ENCODE measurements at regions not wholly inside any gene's neighbourhood (a gene's known extent, or its start where the extent isn't known, plus 50 kb on each side); places are given as distances from the start of the nearest gene placed in this dataset.

GRCh38 chr2:107592280-107592624 lies 234.4 kb upstream of the RGPD4 start:
- DNase-seq (ENCODE audit: low spot score) = no peak
- no peak overlapping the region for H2AFZ ChIP-seq

DNA sequence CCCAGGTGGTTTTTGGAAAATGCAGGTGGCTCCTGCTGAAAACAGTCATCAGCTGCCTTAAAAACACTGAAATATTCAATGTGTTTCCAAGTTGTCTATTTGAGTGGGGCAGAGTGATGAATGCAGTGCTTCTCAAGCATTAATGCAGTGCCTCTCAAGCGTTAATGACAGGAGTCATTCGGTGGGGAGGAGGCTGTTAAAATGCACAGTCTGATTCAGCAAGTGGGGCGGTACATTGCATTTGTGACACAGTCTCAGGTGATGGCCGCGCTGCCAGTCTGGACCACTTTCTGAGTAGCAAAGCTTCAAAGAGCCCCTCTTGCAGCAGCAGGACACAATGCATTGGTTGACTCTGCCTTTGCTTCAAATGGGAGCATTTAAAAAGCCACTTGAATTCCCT lies 231.4 kb upstream of the RGPD4 start:
- H3K4me3 ChIP-seq = no peak overlapping the region
- no peak overlapping the region for H3K4me2 ChIP-seq
- TF ChIP-seq EZH2 (IDR thresholded peaks at IDR 0.05; ENCODE audit: borderline replicate concordance) (no peak), CTCF (IDR thresholded peaks at IDR 0.05; ENCODE audit: poor library complexity) (no peak), EZH2phosphoT487 (IDR thresholded peaks at IDR 0.05; ENCODE audit: low read depth, severe bottlenecking, unreplicated experiment) (no peak)

More at GRCh38 chr2:107592280-107592624, 234.4 kb upstream of the RGPD4 start:
- WGBS (ENCODE audit: low lambda C conversion rate, missing lambda C conversion rate) = 64% methylated on average over 4 of the region's 4 CpGs
- Histone ChIP-seq H3K4me3 (no peak overlapping the region), H3K36me3 (replicated peaks; ENCODE audit: insufficient read depth, low read depth) (no peaks in the 10 kb centered on the region), H3K27ac (no peak overlapping the region), H4K20me1 (ENCODE audit: insufficient read depth, poor library complexity, severe bottlenecking) (no peaks in the 10 kb centered on the region), H3K4me1 (ENCODE audit: insufficient read depth) (no peaks in the 10 kb centered on the region), H3K9me2 (replicated peaks; ENCODE audit: insufficient read depth) (no peaks in the 10 kb centered on the region), H3K9me3 (ENCODE audit: low read depth) (no peaks in the 10 kb centered on the region), H3K4me2 (no peak overlapping the region), H3K27me3 (no peaks in the 10 kb centered on the region), H3K79me2 (no peaks in the 10 kb centered on the region)
- TF ChIP-seq CTCF (IDR thresholded peaks at IDR 0.05; ENCODE audit: poor library complexity) (no peak), EZH2phosphoT487 (IDR thresholded peaks at IDR 0.05; ENCODE audit: low read depth, severe bottlenecking, unreplicated experiment) (no peak), EZH2 (IDR thresholded peaks at IDR 0.05; ENCODE audit: borderline replicate concordance) (no peak)

DNA sequence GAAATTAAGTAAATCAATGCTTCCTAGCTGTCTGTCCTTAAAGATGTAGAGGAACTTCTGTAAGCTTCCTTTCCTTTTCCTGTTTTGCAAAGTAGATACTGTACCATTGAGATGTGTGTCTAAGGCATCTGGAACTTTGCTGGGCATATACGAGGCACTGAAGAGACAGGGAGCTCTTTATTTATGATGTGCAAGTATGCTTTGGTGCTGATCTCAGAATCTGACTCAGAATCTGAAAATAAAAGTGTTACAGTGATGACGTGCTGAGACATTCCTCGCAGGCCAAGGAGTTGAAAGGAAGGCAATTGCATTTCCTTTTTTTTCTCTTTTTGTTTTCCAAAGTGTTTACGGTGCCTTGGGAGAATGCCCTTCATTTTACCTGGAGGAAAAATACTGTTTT lies 230.9 kb upstream of the RGPD4 start:
- TF ChIP-seq EZH2phosphoT487 (IDR thresholded peaks at IDR 0.05; ENCODE audit: low read depth, severe bottlenecking, unreplicated experiment) (no peak), EZH2 (IDR thresholded peaks at IDR 0.05; ENCODE audit: borderline replicate concordance) (no peak), CTCF (IDR thresholded peaks at IDR 0.05; ENCODE audit: poor library complexity) (no peak)
- H3K27ac ChIP-seq = no peak overlapping the region
- no peak for DNase-seq (ENCODE audit: low spot score)
- no peaks in the 10 kb centered on the region for H3K79me2 ChIP-seq
- no peaks in the 10 kb centered on the region for H3K9me3 ChIP-seq (ENCODE audit: low read depth)
- H3K4me1 ChIP-seq (ENCODE audit: insufficient read depth) = no peaks in the 10 kb centered on the region
- H3K36me3 ChIP-seq (replicated peaks; ENCODE audit: insufficient read depth, low read depth) = no peaks in the 10 kb centered on the region
- WGBS (ENCODE audit: low lambda C conversion rate, missing lambda C conversion rate) = 50% methylated on average over 4 of the region's 4 CpGs
- no peak overlapping the region for H3K4me3 ChIP-seq
- H3K9me2 ChIP-seq (replicated peaks; ENCODE audit: insufficient read depth) = no peaks in the 10 kb centered on the region
- no peak overlapping the region for H3K4me2 ChIP-seq
- no peak overlapping the region for H2AFZ ChIP-seq
- H4K20me1 ChIP-seq (ENCODE audit: insufficient read depth, poor library complexity, severe bottlenecking) = no peaks in the 10 kb centered on the region
- H3K27me3 ChIP-seq = no peaks in the 10 kb centered on the region

More for the DNA sequence above, 231.4 kb upstream of the RGPD4 start:
- Histone ChIP-seq H3K4me1 (ENCODE audit: insufficient read depth) (no peaks in the 10 kb centered on the region), H3K79me2 (no peaks in the 10 kb centered on the region), H3K27me3 (no peaks in the 10 kb centered on the region), H4K20me1 (ENCODE audit: insufficient read depth, poor library complexity, severe bottlenecking) (no peaks in the 10 kb centered on the region), H2AFZ (no peak overlapping the region), H3K27ac (no peak overlapping the region), H3K36me3 (replicated peaks; ENCODE audit: insufficient read depth, low read depth) (no peaks in the 10 kb centered on the region), H3K9me2 (replicated peaks; ENCODE audit: insufficient read depth) (no peaks in the 10 kb centered on the region), H3K9me3 (ENCODE audit: low read depth) (no peaks in the 10 kb centered on the region)
- 94% methylated on average over 5 of the region's 5 CpGs for WGBS (ENCODE audit: low lambda C conversion rate, missing lambda C conversion rate)
- DNase-seq (ENCODE audit: low spot score) = no peak

- no peak overlapping the region for H3K4me3 ChIP-seq
- H3K4me1 ChIP-seq (ENCODE audit: insufficient read depth) = no peaks in the 10 kb centered on the region
- DNase-seq (ENCODE audit: low spot score) = no peak
- TF ChIP-seq EZH2 (IDR thresholded peaks at IDR 0.05; ENCODE audit: borderline replicate concordance) (no peak), CTCF (IDR thresholded peaks at IDR 0.05; ENCODE audit: poor library complexity) (no peak), EZH2phosphoT487 (IDR thresholded peaks at IDR 0.05; ENCODE audit: low read depth, severe bottlenecking, unreplicated experiment) (no peak)
- no peaks in the 10 kb centered on the region for H4K20me1 ChIP-seq (ENCODE audit: insufficient read depth, poor library complexity, severe bottlenecking)
- H3K27ac ChIP-seq = no peak overlapping the region
- H2AFZ ChIP-seq = no peak overlapping the region
- no peaks in the 10 kb centered on the region for H3K36me3 ChIP-seq (replicated peaks; ENCODE audit: insufficient read depth, low read depth)
- no peaks in the 10 kb centered on the region for H3K9me3 ChIP-seq (ENCODE audit: low read depth)
- H3K4me2 ChIP-seq = no peak overlapping the region
- no peaks in the 10 kb centered on the region for H3K79me2 ChIP-seq
- no peaks in the 10 kb centered on the region for H3K27me3 ChIP-seq
- no peaks in the 10 kb centered on the region for H3K9me2 ChIP-seq (replicated peaks; ENCODE audit: insufficient read depth)
Measured at GRCh38 chr2:107597507-107597906, 229.2 kb upstream of the RGPD4 start.

Data from hepatocyte (in vitro differentiated cells).